ENCODE measurements at regions not wholly inside any gene's neighbourhood (a gene's known extent, or its start where the extent isn't known, plus 50 kb on each side); places are given as distances from the start of the nearest gene placed in this dataset.
A peak's percentile ranks its signal among the peaks of the same experiment; 100 is the strongest.

- H3K27ac ChIP-seq (ENCODE audit: low read length): no peak overlapping the region
- no peak overlapping the region for H2AFZ ChIP-seq (ENCODE audit: low read length)
- no peak overlapping the region for H3K4me3 ChIP-seq (ENCODE audit: low read length)
- no peaks in the 10 kb centered on the region for H3K9me3 ChIP-seq (ENCODE audit: low read length)
- H3K27me3 ChIP-seq (ENCODE audit: low read length): no peaks in the 10 kb centered on the region; the same call in 1 of the 2 replicates
- no peak overlapping the region for H3K9ac ChIP-seq (ENCODE audit: low read length)
- no peaks in the 10 kb centered on the region for H4K20me1 ChIP-seq (ENCODE audit: insufficient read depth, low read depth, low read length)
- peaks cover 14% of the 10 kb centered on the region for H3K4me1 ChIP-seq (ENCODE audit: low read length)
- H3K36me3 ChIP-seq (ENCODE audit: insufficient read depth, low read length): no peaks in the 10 kb centered on the region
- DNase-seq: no peak
- no peaks in the 10 kb centered on the region for H3K79me2 ChIP-seq (ENCODE audit: low read length)
- no peak overlapping the region for H3K4me2 ChIP-seq (ENCODE audit: low read depth, low read length, poor library complexity, severe bottlenecking)
- H3K9me2 ChIP-seq (replicated peaks; ENCODE audit: insufficient read depth, low read length): no peaks in the 10 kb centered on the region
Measured at GRCh38 chr9:13487498-13487897, 208.0 kb upstream of the MPDZ start.

GRCh38 chr9:13487071-13487470 lies 207.6 kb upstream of the MPDZ start:
- peaks cover 18% of the 10 kb centered on the region for H3K4me1 ChIP-seq (ENCODE audit: low read length)
- no peak for DNase-seq
- H3K9me2 ChIP-seq (replicated peaks; ENCODE audit: insufficient read depth, low read length): no peaks in the 10 kb centered on the region
- H3K4me2 ChIP-seq (ENCODE audit: low read depth, low read length, poor library complexity, severe bottlenecking): no peak overlapping the region
- no peak overlapping the region for H3K27ac ChIP-seq (ENCODE audit: low read length)
- H2AFZ ChIP-seq (ENCODE audit: low read length): no peak overlapping the region
- no peak overlapping the region for H3K4me3 ChIP-seq (ENCODE audit: low read length)
- H3K27me3 ChIP-seq (ENCODE audit: low read length): no peaks in the 10 kb centered on the region; the same call in 1 of the 2 replicates
- H3K36me3 ChIP-seq (ENCODE audit: insufficient read depth, low read length): no peaks in the 10 kb centered on the region
- no peak overlapping the region for H3K9ac ChIP-seq (ENCODE audit: low read length)
- no peaks in the 10 kb centered on the region for H3K9me3 ChIP-seq (ENCODE audit: low read length)
- no peaks in the 10 kb centered on the region for H3K79me2 ChIP-seq (ENCODE audit: low read length)
- no peaks in the 10 kb centered on the region for H4K20me1 ChIP-seq (ENCODE audit: insufficient read depth, low read depth, low read length)

GRCh38 chr9:13485068-13485596 lies 205.6 kb upstream of the MPDZ start:
- Histone ChIP-seq H3K9ac (ENCODE audit: low read length) (no peak overlapping the region), H3K4me3 (ENCODE audit: low read length) (no peak overlapping the region), H3K27ac (ENCODE audit: low read length) (no peak overlapping the region), H4K20me1 (ENCODE audit: insufficient read depth, low read depth, low read length) (no peaks in the 10 kb centered on the region), H3K9me2 (replicated peaks; ENCODE audit: insufficient read depth, low read length) (no peaks in the 10 kb centered on the region), H3K27me3 (ENCODE audit: low read length) (no peaks in the 10 kb centered on the region), H2AFZ (ENCODE audit: low read length) (no peak overlapping the region), H3K79me2 (ENCODE audit: low read length) (no peaks in the 10 kb centered on the region), H3K4me1 (ENCODE audit: low read length) (peaks cover 32% of the 10 kb centered on the region), H3K9me3 (ENCODE audit: low read length) (no peaks in the 10 kb centered on the region), H3K4me2 (ENCODE audit: low read depth, low read length, poor library complexity, severe bottlenecking) (no peak overlapping the region), H3K36me3 (ENCODE audit: insufficient read depth, low read length) (no peaks in the 10 kb centered on the region)
- no peak for DNase-seq

- H3K79me2 ChIP-seq (ENCODE audit: low read length): no peaks in the 10 kb centered on the region
- H3K27ac ChIP-seq (ENCODE audit: low read length): no peak overlapping the region
- no peaks in the 10 kb centered on the region for H3K36me3 ChIP-seq (ENCODE audit: insufficient read depth, low read length)
- H3K9ac ChIP-seq (ENCODE audit: low read length): no peak overlapping the region
- no peaks in the 10 kb centered on the region for H4K20me1 ChIP-seq (ENCODE audit: insufficient read depth, low read depth, low read length)
- no peak overlapping the region for H2AFZ ChIP-seq (ENCODE audit: low read length)
- peaks cover 32% of the 10 kb centered on the region for H3K4me1 ChIP-seq (ENCODE audit: low read length)
- H3K9me2 ChIP-seq (replicated peaks; ENCODE audit: insufficient read depth, low read length): no peaks in the 10 kb centered on the region
- no peak overlapping the region for H3K4me2 ChIP-seq (ENCODE audit: low read depth, low read length, poor library complexity, severe bottlenecking)
- DNase-seq: no peak
- H3K27me3 ChIP-seq (ENCODE audit: low read length): no peaks in the 10 kb centered on the region
- no peak overlapping the region for H3K4me3 ChIP-seq (ENCODE audit: low read length)
- H3K9me3 ChIP-seq (ENCODE audit: low read length): no peaks in the 10 kb centered on the region
Measured at GRCh38 chr9:13484186-13484585, 204.7 kb upstream of the MPDZ start.

GRCh38 chr9:13481274-13481673 lies 201.8 kb upstream of the MPDZ start:
- Histone ChIP-seq H2AFZ (ENCODE audit: low read length) (0 out of 2 replicates have a peak overlapping the region, but pooled peaks have one; percentile 16), H3K27me3 (ENCODE audit: low read length) (no peaks in the 10 kb centered on the region), H4K20me1 (ENCODE audit: insufficient read depth, low read depth, low read length) (no peaks in the 10 kb centered on the region), H3K9me2 (replicated peaks; ENCODE audit: insufficient read depth, low read length) (no peaks in the 10 kb centered on the region), H3K4me3 (ENCODE audit: low read length) (no peak overlapping the region), H3K9me3 (ENCODE audit: low read length) (no peaks in the 10 kb centered on the region), H3K27ac (ENCODE audit: low read length) (peak overlapping the region; percentile 47), H3K9ac (ENCODE audit: low read length) (no peak overlapping the region), H3K36me3 (ENCODE audit: insufficient read depth, low read length) (no peaks in the 10 kb centered on the region), H3K79me2 (ENCODE audit: low read length) (no peaks in the 10 kb centered on the region), H3K4me2 (ENCODE audit: low read depth, low read length, poor library complexity, severe bottlenecking) (peak overlapping the region; percentile 33), H3K4me1 (ENCODE audit: low read length) (peaks cover 26% of the 10 kb centered on the region)
- no peak for DNase-seq

- Histone ChIP-seq H3K27ac (ENCODE audit: low read length) (no peak overlapping the region), H3K9me3 (ENCODE audit: low read length) (no peaks in the 10 kb centered on the region), H3K9me2 (replicated peaks; ENCODE audit: insufficient read depth, low read length) (no peaks in the 10 kb centered on the region), H3K9ac (ENCODE audit: low read length) (no peak overlapping the region), H2AFZ (ENCODE audit: low read length) (no peak overlapping the region), H3K4me1 (ENCODE audit: low read length) (peaks cover 26% of the 10 kb centered on the region), H3K4me3 (ENCODE audit: low read length) (no peak overlapping the region), H3K79me2 (ENCODE audit: low read length) (no peaks in the 10 kb centered on the region), H3K4me2 (ENCODE audit: low read depth, low read length, poor library complexity, severe bottlenecking) (no peak overlapping the region), H3K27me3 (ENCODE audit: low read length) (no peaks in the 10 kb centered on the region), H4K20me1 (ENCODE audit: insufficient read depth, low read depth, low read length) (no peaks in the 10 kb centered on the region), H3K36me3 (ENCODE audit: insufficient read depth, low read length) (no peaks in the 10 kb centered on the region)
- DNase-seq: no peak
Measured at GRCh38 chr9:13480693-13481092, 201.2 kb upstream of the MPDZ start.

- H3K9me2 ChIP-seq (replicated peaks; ENCODE audit: insufficient read depth, low read length): no peaks in the 10 kb centered on the region
- no peak for DNase-seq
- H3K4me3 ChIP-seq (ENCODE audit: low read length): no peak overlapping the region
- H2AFZ ChIP-seq (ENCODE audit: low read length): no peak overlapping the region
- H3K4me2 ChIP-seq (ENCODE audit: low read depth, low read length, poor library complexity, severe bottlenecking): no peak overlapping the region
- H3K36me3 ChIP-seq (ENCODE audit: insufficient read depth, low read length): no peaks in the 10 kb centered on the region
- no peaks in the 10 kb centered on the region for H3K27me3 ChIP-seq (ENCODE audit: low read length)
- no peak overlapping the region for H3K9ac ChIP-seq (ENCODE audit: low read length)
- H4K20me1 ChIP-seq (ENCODE audit: insufficient read depth, low read depth, low read length): no peaks in the 10 kb centered on the region
- no peaks in the 10 kb centered on the region for H3K9me3 ChIP-seq (ENCODE audit: low read length)
- H3K79me2 ChIP-seq (ENCODE audit: low read length): no peaks in the 10 kb centered on the region
- no peak overlapping the region for H3K27ac ChIP-seq (ENCODE audit: low read length)
- peaks cover 26% of the 10 kb centered on the region for H3K4me1 ChIP-seq (ENCODE audit: low read length)
Measured at GRCh38 chr9:13479096-13479495, 199.6 kb upstream of the MPDZ start.

- H3K9me2 ChIP-seq (replicated peaks; ENCODE audit: insufficient read depth, low read length): no peaks in the 10 kb centered on the region
- no peaks in the 10 kb centered on the region for H3K36me3 ChIP-seq (ENCODE audit: insufficient read depth, low read length)
- no peaks in the 10 kb centered on the region for H3K27me3 ChIP-seq (ENCODE audit: low read length)
- no peaks in the 10 kb centered on the region for H3K9me3 ChIP-seq (ENCODE audit: low read length)
- DNase-seq: no peak
- H3K4me2 ChIP-seq (ENCODE audit: low read depth, low read length, poor library complexity, severe bottlenecking): no peak overlapping the region
- no peaks in the 10 kb centered on the region for H3K79me2 ChIP-seq (ENCODE audit: low read length)
- no peak overlapping the region for H3K27ac ChIP-seq (ENCODE audit: low read length)
- peaks cover 26% of the 10 kb centered on the region for H3K4me1 ChIP-seq (ENCODE audit: low read length)
- no peaks in the 10 kb centered on the region for H4K20me1 ChIP-seq (ENCODE audit: insufficient read depth, low read depth, low read length)
- H3K9ac ChIP-seq (ENCODE audit: low read length): no peak overlapping the region
- H2AFZ ChIP-seq (ENCODE audit: low read length): no peak overlapping the region
- no peak overlapping the region for H3K4me3 ChIP-seq (ENCODE audit: low read length)
Measured at GRCh38 chr9:13478639-13479038, 199.1 kb upstream of the MPDZ start.

GRCh38 chr9:13478160-13478559 lies 198.7 kb upstream of the MPDZ start:
- Histone ChIP-seq H4K20me1 (ENCODE audit: insufficient read depth, low read depth, low read length) (no peaks in the 10 kb centered on the region), H3K36me3 (ENCODE audit: insufficient read depth, low read length) (no peaks in the 10 kb centered on the region)
- no peak for DNase-seq

More at GRCh38 chr9:13478160-13478559, 198.7 kb upstream of the MPDZ start:
- Histone ChIP-seq H3K4me3 (ENCODE audit: low read length) (no peak overlapping the region), H3K27ac (ENCODE audit: low read length) (no peak overlapping the region), H3K4me2 (ENCODE audit: low read depth, low read length, poor library complexity, severe bottlenecking) (no peak overlapping the region), H3K9me3 (ENCODE audit: low read length) (no peaks in the 10 kb centered on the region), H3K79me2 (ENCODE audit: low read length) (no peaks in the 10 kb centered on the region), H3K4me1 (ENCODE audit: low read length) (peaks cover 26% of the 10 kb centered on the region), H2AFZ (ENCODE audit: low read length) (no peak overlapping the region), H3K27me3 (ENCODE audit: low read length) (no peaks in the 10 kb centered on the region), H3K9ac (ENCODE audit: low read length) (no peak overlapping the region), H3K9me2 (replicated peaks; ENCODE audit: insufficient read depth, low read length) (no peaks in the 10 kb centered on the region)

All from Karpas-422 (cell line).